IMR-90 (cell line): ENCODE measurements at regions not wholly inside any gene's neighbourhood (a gene's known extent, or its start where the extent isn't known, plus 50 kb on each side); places are given as distances from the start of the nearest gene placed in this dataset.

Experiments
- ATAC-seq: fragments of 200-7000 bp; cut with Tn5 transposase; 2 replicates; pipeline ENCODE4 v1.9.1; 2020; ENCODE audit warnings: low read depth, mild to moderate bottlenecking, moderate library complexity
- BruUV-seq: library from RNA; stranded (reverse); fragments of 400-500 nt; replicated peaks from 2 replicates; lab custom pipeline; 2021; lab: Mats Ljungman, UMichigan
- CTCF ChIA-PET: fragments of 300-600 bp; formaldehyde crosslinking; extraction: SDS; loops from one replicate; lab custom pipeline; 2021; ENCODE audit warnings: antibody characterized with exemption; lab: Yijun Ruan, JAX
- POLR2A ChIA-PET: fragments of 300-600 bp; sonication (Branson Sonifier 250); formaldehyde crosslinking; loops from one replicate; lab custom pipeline; 2022; ENCODE audit warnings: antibody characterized with exemption; ENCODE audit not compliant: unreplicated experiment; lab: Charles Lee
- DNase-seq: peaks from one replicate; pipeline ENCODE4 v3.0.0; 2013
- H2AFZ ChIP-seq: replicated peaks from 2 replicates; pipeline ENCODE3; 2013; ENCODE audit warnings: low read length, mild to moderate bottlenecking; ENCODE audit not compliant: poor library complexity
- H2AK5ac ChIP-seq: 2 replicates; pipeline ENCODE4 v1.6.1; 2013; ENCODE audit warnings: low read depth, low read length, inconsistent platforms
- H2AK9ac ChIP-seq: replicated peaks from 2 replicates; pipeline ENCODE3; 2013; ENCODE audit warnings: mild to moderate bottlenecking, low read depth, low read length, moderate library complexity; ENCODE audit not compliant: poor library complexity
- H2BK120ac ChIP-seq: 2 replicates; pipeline ENCODE4 v1.6.1; 2013; ENCODE audit warnings: low read depth, low read length, inconsistent platforms
- H2BK15ac ChIP-seq: 3 replicates; pipeline ENCODE4 v1.6.1; 2013; ENCODE audit warnings: low read depth, low read length, inconsistent platforms
- H2BK20ac ChIP-seq: 2 replicates; pipeline ENCODE4 v1.6.1; 2013; ENCODE audit warnings: low read depth, mild to moderate bottlenecking, inconsistent platforms, low read length, moderate library complexity
- H2BK5ac ChIP-seq: 2 replicates; pipeline ENCODE4 v1.6.1; 2013; ENCODE audit warnings: mild to moderate bottlenecking, low read depth, low read length, inconsistent platforms; ENCODE audit not compliant: poor library complexity, severe bottlenecking
- H3K14ac ChIP-seq: replicated peaks from 2 replicates; pipeline ENCODE4 v1.6.1; 2013; ENCODE audit warnings: low read depth, low read length, inconsistent platforms
- H3K18ac ChIP-seq: 2 replicates; pipeline ENCODE4 v1.6.1; 2013; ENCODE audit warnings: low read depth, low read length, control low read depth
- H3K23ac ChIP-seq: 2 replicates; pipeline ENCODE4 v1.6.1; 2013; ENCODE audit warnings: low read depth, low read length, inconsistent platforms
- H3K27ac ChIP-seq: 2 replicates; pipeline ENCODE4 v1.5.1; 2013; ENCODE audit warnings: mild to moderate bottlenecking, control low read depth, low read length; ENCODE audit not compliant: insufficient read depth
- H3K27me3 ChIP-seq: 2 replicates; pipeline ENCODE4 v1.6.1; 2013; ENCODE audit warnings: low read length; ENCODE audit not compliant: control insufficient read depth, insufficient read depth
- H3K36me3 ChIP-seq: 2 replicates; pipeline ENCODE4 v1.6.1; 2013; ENCODE audit warnings: low read length, mixed read lengths; ENCODE audit not compliant: control insufficient read depth, insufficient read depth
- H3K4ac ChIP-seq: 2 replicates; pipeline ENCODE4 v1.6.1; 2013; ENCODE audit warnings: low read depth, low read length, inconsistent platforms
- H3K4me1 ChIP-seq: 2 replicates; pipeline ENCODE4 v1.6.1; 2013; ENCODE audit warnings: low read length, mixed read lengths; ENCODE audit not compliant: control insufficient read depth, insufficient read depth
- H3K4me2 ChIP-seq: 2 replicates; pipeline ENCODE4 v1.6.1; 2013; ENCODE audit warnings: low read depth, mild to moderate bottlenecking, control low read depth, low read length, moderate library complexity
- H3K4me3 ChIP-seq: 2 replicates; pipeline ENCODE4 v1.5.1; 2013; ENCODE audit warnings: low read depth, mild to moderate bottlenecking, control low read depth, low read length, moderate library complexity; ENCODE audit not compliant: insufficient read depth
- H3K56ac ChIP-seq: 2 replicates; pipeline ENCODE4 v1.6.1; 2013; ENCODE audit warnings: low read length, inconsistent platforms; ENCODE audit not compliant: insufficient read depth; ENCODE audit errors: extremely low read depth
- H3K79me1 ChIP-seq, 2 experiments: 2 replicates each; pipeline ENCODE4 v1.6.1; 2013; ENCODE audit warnings: low read length in 2 of 2, inconsistent platforms in 1 of 2, low read depth in 1 of 2
- H3K9ac ChIP-seq: 2 replicates; pipeline ENCODE4 v1.6.1; 2013; ENCODE audit warnings: low read depth, low read length, control low read depth
- H3K9me1 ChIP-seq: 2 replicates; pipeline ENCODE4 v1.6.1; 2013; ENCODE audit warnings: low read length, inconsistent platforms; ENCODE audit not compliant: insufficient read depth
- H3K9me3 ChIP-seq: 2 replicates; pipeline ENCODE4 v1.6.1; 2013; ENCODE audit warnings: low read length; ENCODE audit not compliant: control insufficient read depth, insufficient read depth
- H4K20me1 ChIP-seq: 2 replicates; pipeline ENCODE4 v1.6.1; 2013; ENCODE audit warnings: low read length, inconsistent platforms; ENCODE audit not compliant: insufficient read depth
- H4K5ac ChIP-seq: 2 replicates; pipeline ENCODE4 v1.6.1; 2013; ENCODE audit warnings: mild to moderate bottlenecking, low read depth, low read length, control low read depth
- H4K8ac ChIP-seq, 2 experiments: 2 replicates each; pipeline ENCODE4 v1.6.1; 2013; ENCODE audit warnings: low read depth in 2 of 2, low read length in 2 of 2, control low read depth in 1 of 2, inconsistent platforms in 1 of 2
- H4K91ac ChIP-seq: 2 replicates; pipeline ENCODE4 v1.6.1; 2013; ENCODE audit warnings: low read depth, low read length, inconsistent platforms; ENCODE audit not compliant: insufficient read depth
- CHD1 ChIP-seq: IDR thresholded peaks from 2 replicates; pipeline ENCODE4 v1.6.1; 2012; ENCODE audit warnings: low read depth, low read length, improper control_type of control experiment
- CTCF ChIP-seq: conservative IDR thresholded peaks from 2 replicates; pipeline ENCODE4 v1.5.1; 2012; ENCODE audit warnings: mild to moderate bottlenecking, low read depth, low read length, improper control_type of control experiment
- ELK1 ChIP-seq: fragments of 150-350 bp; IDR thresholded peaks from 2 replicates; pipeline ENCODE4 v1.6.1; 2016; ENCODE audit warnings: low read depth, mild to moderate bottlenecking, low read length, moderate library complexity, borderline replicate concordance
- MAFK ChIP-seq: IDR thresholded peaks from 2 replicates; pipeline ENCODE4 v1.6.1; 2012; ENCODE audit warnings: low read depth, low read length, improper control_type of control experiment
- POLR2A ChIP-seq: IDR thresholded peaks from 2 replicates; pipeline ENCODE4 v1.6.1; 2012; ENCODE audit warnings: mild to moderate bottlenecking, low read depth, low read length
- RAD21 ChIP-seq: IDR thresholded peaks from 2 replicates; pipeline ENCODE4 v1.6.1; 2012; ENCODE audit warnings: low read length, improper control_type of control experiment
- RFX5 ChIP-seq: IDR thresholded peaks from 2 replicates; pipeline ENCODE4 v1.8.0; 2012; ENCODE audit warnings: low read depth, mild to moderate bottlenecking, low read length, moderate library complexity
- SMC3 ChIP-seq: fragments of 150-350 bp; IDR thresholded peaks from 2 replicates; pipeline ENCODE4 v1.6.1; 2016; ENCODE audit warnings: low read depth, mild to moderate bottlenecking, antibody characterized with exemption, low read length, moderate library complexity
- WGBS, 2 experiments: methylation state at CpG; one replicate each; pipeline versions ENCODE4 v1.1.5 to v1.1.7; 2013; ENCODE audit warnings: missing lambda C conversion rate in 2 of 2; ENCODE audit not compliant: insufficient read length in 1 of 2; ENCODE audit errors: extremely low coverage in 2 of 2; 5-methylcytosine and 5-hydroxymethylcytosine counted together
- dilution Hi-C: fragments of 300-500 bp; cut with HindIII; formaldehyde crosslinking; loops from one replicate; pipeline ENCODE4 v1.14.3; 2018; ENCODE audit warnings: low sequenced_read_pairs; ENCODE audit not compliant: unreplicated experiment
- in situ Hi-C: fragments of 300-500 bp; cut with MboI; formaldehyde crosslinking; loops from 3 replicates; pipeline ENCODE4 v1.14.3; 2019; ENCODE audit warnings: low sequenced_read_pairs, inconsistent platforms, mixed read lengths
- intact Hi-C: fragments of 100-400 bp; cut with micrococcal nuclease; formaldehyde crosslinking; loops from 2 replicates; pipeline ENCODE4 v1.10.0; 2022

GRCh38 chr5:82351754-82352145 lies 73.6 kb upstream of the RPS23 start:
- H3K56ac ChIP-seq: no peak overlapping the region; the same call in 1 of the 2 replicates
- no peak overlapping the region for H4K8ac ChIP-seq
- H3K23ac ChIP-seq: no peak overlapping the region
- no peak overlapping the region for H3K4me3 ChIP-seq
- H3K4me2 ChIP-seq: no peak overlapping the region
- peaks cover 19% of the 10 kb centered on the region for H3K4me1 ChIP-seq
- peak overlapping the region; percentile 33; the same call in 1 of the 2 replicates for H4K91ac ChIP-seq
- peak overlapping the region; percentile 56; the same call in 1 of the 2 replicates for H2AK5ac ChIP-seq
- H3K27ac ChIP-seq: no peak overlapping the region
- no peak overlapping the region for H3K14ac ChIP-seq
- peaks cover 17% of the 10 kb centered on the region for H3K9me1 ChIP-seq
- ChIA-PET POLR2A (no interaction called here), CTCF (interaction anchor here (0.6 to 1.0 kb wide), 5 partner anchors 13 to 1216 kb away, joined by 3 to 5 read pairs (median 3); no protein-coding TSS in a partner anchor)
- no peak overlapping the region for H2AFZ ChIP-seq
- no CpG with 5 or more reads among the region's 2 CpGs for WGBS, 2 experiments
- no TSS peak for BruUV-seq
- H2BK20ac ChIP-seq: peak overlapping the region; percentile 86
- H3K79me1 ChIP-seq: no peaks in the 10 kb centered on the region
- H2BK120ac ChIP-seq: peak overlapping the region; percentile 58; the same call in 1 of the 2 replicates
- no peak overlapping the region for H3K18ac ChIP-seq
- no peaks in the 10 kb centered on the region for H3K27me3 ChIP-seq
- intact Hi-C loops (loop anchor here (1.0 to 5.0 kb wide), 9 partner anchors 39 to 1359 kb away; partner anchors contain the start of genes TMEM167A and XRCC4), in situ Hi-C loops (loop anchor here (5.0 to 25.0 kb wide), 5 partner anchors 143 to 1211 kb away; partner anchors contain the start of gene VCAN), dilution Hi-C loops (no loop called here)
- no peaks in the 10 kb centered on the region for H3K9me3 ChIP-seq
- no peak overlapping the region for H3K9ac ChIP-seq
- H2BK15ac ChIP-seq: 0 out of 3 replicates have a peak overlapping the region, but pooled peaks have one; percentile 29
- H2BK5ac ChIP-seq: peak overlapping the region; percentile 40
- no peaks in the 10 kb centered on the region for H3K36me3 ChIP-seq
- ATAC-seq: peak; percentile 89
- H4K5ac ChIP-seq: no peak overlapping the region
- H2AK9ac ChIP-seq: no peak overlapping the region
- DNase-seq: peak; percentile 89
- H3K4ac ChIP-seq: 0 out of 2 replicates have a peak overlapping the region, but pooled peaks have one; percentile 55
- H4K20me1 ChIP-seq: no peaks in the 10 kb centered on the region
- TF ChIP-seq SMC3: peak; percentile 84
- no peak for TF ChIP-seq ELK1
- no peak for TF ChIP-seq CHD1
- TF ChIP-seq POLR2A: 0 out of 2 replicates have a peak, but pooled peaks have one; percentile 47
- TF ChIP-seq RAD21: peak; percentile 93
- TF ChIP-seq CTCF: peak; percentile 90
- TF ChIP-seq RFX5: no peak
- peak; percentile 68 for TF ChIP-seq MAFK
